Stimulated activated naive CD8-positive, alpha-beta T cell treated with anti-CD3 and anti-CD28 coated beads, Interleukin-15, Interleukin-2, amounts not matched to agents 100 ng/mL and 50 ng/mL, for 24 hours (primary cell): ENCODE measurements at regions not wholly inside any gene's neighbourhood (a gene's known extent, or its start where the extent isn't known, plus 50 kb on each side); places are given as distances from the start of the nearest gene placed in this dataset.
"Not testable (repeated sequence)": the region's sequence is repeated elsewhere in the genome, so short reads cannot be mapped to it uniquely, and the experiment has no call there.

Experiments
- H3K27ac Mint-ChIP-seq: one replicate; pipeline ENCODE4 v1.8.0; 2021; ENCODE audit warnings: mild to moderate bottlenecking, mixed read lengths
- H3K27me3 Mint-ChIP-seq: one replicate; pipeline ENCODE4 v1.8.0; 2021; ENCODE audit warnings: mixed read lengths
- H3K36me3 Mint-ChIP-seq: one replicate; pipeline ENCODE4 v1.8.0; 2021; ENCODE audit warnings: low read depth, mixed read lengths
- H3K4me1 Mint-ChIP-seq: one replicate; pipeline ENCODE4 v1.8.0; 2021; ENCODE audit warnings: low read depth, mixed read lengths
- H3K4me3 Mint-ChIP-seq: one replicate; pipeline ENCODE4 v1.8.0; 2021; ENCODE audit warnings: mild to moderate bottlenecking, mixed read lengths
- H3K9me3 Mint-ChIP-seq: one replicate; pipeline ENCODE4 v1.8.0; 2021; ENCODE audit warnings: mixed read lengths

GRCh38 chr11:35046681-35047080 is 92.3 kb upstream of the CD44 start:
- H3K36me3 Mint-ChIP-seq: peaks cover 11% of the 10 kb centered on the region
- peak overlapping the region; percentile 87 for H3K27ac Mint-ChIP-seq
- peaks cover 94% of the 10 kb centered on the region for H3K4me1 Mint-ChIP-seq
- peaks cover 15% of the 10 kb centered on the region for H3K9me3 Mint-ChIP-seq
- no peaks in the 10 kb centered on the region for H3K27me3 Mint-ChIP-seq
- H3K4me3 Mint-ChIP-seq: no peak overlapping the region

- Mint-ChIP-seq H3K27ac (peak overlapping the region; percentile 87), H3K4me3 (peak overlapping the region; percentile 51), H3K27me3 (no peaks in the 10 kb centered on the region)
These were observed 91.8 kb upstream of the CD44 start for GRCh38 chr11:35047179-35047578.

GRCh38 chr11:35047769-35048168 is 91.2 kb upstream of the CD44 start:
- Mint-ChIP-seq H3K4me1 (peaks cover 95% of the 10 kb centered on the region), H3K4me3 (no peak overlapping the region), H3K27me3 (no peaks in the 10 kb centered on the region), H3K27ac (peak overlapping the region; percentile 87), H3K9me3 (peaks cover 15% of the 10 kb centered on the region), H3K36me3 (peaks cover 11% of the 10 kb centered on the region)

More at GRCh38 chr11:35047179-35047578, 91.8 kb upstream of the CD44 start:
- peaks cover 15% of the 10 kb centered on the region for H3K9me3 Mint-ChIP-seq
- H3K36me3 Mint-ChIP-seq: peaks cover 11% of the 10 kb centered on the region
- peaks cover 94% of the 10 kb centered on the region for H3K4me1 Mint-ChIP-seq

- Mint-ChIP-seq H3K36me3 (peaks cover 11% of the 10 kb centered on the region), H3K27ac (peak overlapping the region; percentile 32), H3K4me1 (peaks cover 94% of the 10 kb centered on the region), H3K9me3 (peaks cover 15% of the 10 kb centered on the region)
- H3K27me3 Mint-ChIP-seq, H3K4me3 Mint-ChIP-seq: not testable (repeated sequence)
These were observed 90.6 kb upstream of the CD44 start for GRCh38 chr11:35048346-35048745.

DNA sequence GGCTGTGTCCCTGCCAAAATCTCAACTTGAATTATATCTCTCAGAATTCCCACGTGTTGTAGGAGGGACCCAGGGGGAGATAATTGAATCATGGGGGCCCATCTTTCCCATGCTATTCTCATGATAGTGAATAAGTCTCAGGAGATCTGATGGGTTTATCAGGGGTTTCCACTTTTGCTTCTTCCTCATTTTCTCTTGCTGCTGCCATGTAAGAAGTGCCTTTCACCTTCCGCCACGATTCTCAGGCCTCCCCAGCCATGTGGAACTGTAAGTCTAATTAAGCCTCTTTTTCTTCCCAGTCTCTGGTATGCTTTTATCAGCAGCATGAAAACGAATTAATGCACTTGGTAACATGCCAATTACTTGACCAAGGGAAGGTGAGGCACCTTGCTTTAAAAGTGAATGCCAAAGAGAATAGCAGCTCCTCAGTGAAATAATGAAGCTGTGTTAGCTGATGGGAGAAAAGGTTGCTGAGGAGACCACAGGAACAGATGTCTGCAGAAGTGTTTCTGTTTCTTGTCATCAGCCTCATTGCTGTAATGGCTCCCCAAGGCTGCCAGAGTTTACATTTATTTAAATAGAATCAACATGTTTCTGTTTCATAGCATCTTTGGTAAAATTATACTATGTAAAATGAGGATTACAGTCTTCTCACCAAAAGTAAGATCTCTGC is 89.0 kb upstream of the CD44 start:
- peaks cover 15% of the 10 kb centered on the region for H3K9me3 Mint-ChIP-seq
- peak overlapping the region; percentile 63 for H3K27ac Mint-ChIP-seq
- H3K4me3 Mint-ChIP-seq: peak overlapping the region; percentile 67
- H3K36me3 Mint-ChIP-seq: peaks cover 11% of the 10 kb centered on the region
- H3K27me3 Mint-ChIP-seq: no peaks in the 10 kb centered on the region
- peaks cover 81% of the 10 kb centered on the region for H3K4me1 Mint-ChIP-seq

DNA sequence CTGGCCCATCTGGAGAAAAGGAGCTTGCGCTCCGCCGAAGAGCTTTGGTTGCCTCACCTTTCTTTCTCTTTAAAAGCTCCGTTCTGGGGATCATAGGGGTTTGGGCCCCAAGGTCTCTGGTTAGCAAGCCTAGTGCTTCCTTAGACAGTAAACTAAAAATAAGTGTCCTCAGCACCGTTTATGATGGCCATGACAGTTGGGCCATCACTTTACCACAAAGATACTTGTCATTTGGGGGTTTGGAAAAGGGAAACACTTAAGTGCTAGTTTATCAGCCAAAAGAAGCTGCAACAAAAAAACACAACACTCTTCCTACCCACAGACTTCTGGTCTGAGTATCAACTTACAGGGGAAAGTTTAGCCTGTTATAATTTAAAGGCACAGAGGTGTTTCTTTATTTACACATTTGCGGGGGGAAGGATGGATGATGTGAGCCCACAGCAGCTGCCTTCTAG is 88.4 kb upstream of the CD44 start:
- peak overlapping the region; percentile 67 for H3K4me3 Mint-ChIP-seq
- H3K27ac Mint-ChIP-seq: peak overlapping the region; percentile 63
- H3K36me3 Mint-ChIP-seq: peaks cover 12% of the 10 kb centered on the region
- peaks cover 76% of the 10 kb centered on the region for H3K4me1 Mint-ChIP-seq
- H3K27me3 Mint-ChIP-seq: no peaks in the 10 kb centered on the region
- H3K9me3 Mint-ChIP-seq: peaks cover 15% of the 10 kb centered on the region

DNA sequence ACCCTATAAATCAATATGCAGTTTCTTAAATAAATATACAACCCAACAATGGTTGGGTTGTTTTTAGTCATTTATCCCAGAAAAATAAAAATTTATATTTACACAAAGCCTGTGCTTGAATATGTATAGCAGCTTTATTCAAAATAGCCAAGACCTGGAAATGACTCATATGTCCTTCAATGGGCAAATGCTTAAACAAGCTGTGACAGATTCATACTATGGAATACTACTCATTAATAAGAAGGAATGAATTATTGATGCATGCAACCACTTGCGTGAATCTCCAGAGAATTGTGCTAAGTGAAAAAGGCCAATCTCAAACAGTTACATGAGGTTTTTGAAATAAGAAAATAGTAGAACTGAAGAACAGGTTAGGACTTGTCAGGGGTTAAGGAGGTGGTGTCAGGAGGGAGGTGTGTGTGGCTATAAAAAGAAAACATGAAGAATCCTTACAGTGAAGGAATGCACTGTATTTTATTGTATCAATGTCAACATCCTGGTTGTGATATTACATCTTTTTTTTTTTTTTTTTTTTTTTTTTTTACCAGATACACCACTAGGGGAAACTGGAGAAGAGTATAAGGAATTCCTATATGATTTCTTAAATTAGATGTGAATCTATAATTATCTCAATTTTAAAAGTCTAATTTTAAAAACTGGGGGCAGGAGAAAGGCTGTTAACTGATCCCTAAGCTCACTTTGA is 82.4 kb upstream of the CD44 start:
- Mint-ChIP-seq H3K4me1 (peaks cover 63% of the 10 kb centered on the region), H3K9me3 (peaks cover 6% of the 10 kb centered on the region), H3K36me3 (peaks cover 17% of the 10 kb centered on the region), H3K27me3 (no peaks in the 10 kb centered on the region), H3K4me3 (peak overlapping the region; percentile 31), H3K27ac (peak overlapping the region; percentile 81)

DNA sequence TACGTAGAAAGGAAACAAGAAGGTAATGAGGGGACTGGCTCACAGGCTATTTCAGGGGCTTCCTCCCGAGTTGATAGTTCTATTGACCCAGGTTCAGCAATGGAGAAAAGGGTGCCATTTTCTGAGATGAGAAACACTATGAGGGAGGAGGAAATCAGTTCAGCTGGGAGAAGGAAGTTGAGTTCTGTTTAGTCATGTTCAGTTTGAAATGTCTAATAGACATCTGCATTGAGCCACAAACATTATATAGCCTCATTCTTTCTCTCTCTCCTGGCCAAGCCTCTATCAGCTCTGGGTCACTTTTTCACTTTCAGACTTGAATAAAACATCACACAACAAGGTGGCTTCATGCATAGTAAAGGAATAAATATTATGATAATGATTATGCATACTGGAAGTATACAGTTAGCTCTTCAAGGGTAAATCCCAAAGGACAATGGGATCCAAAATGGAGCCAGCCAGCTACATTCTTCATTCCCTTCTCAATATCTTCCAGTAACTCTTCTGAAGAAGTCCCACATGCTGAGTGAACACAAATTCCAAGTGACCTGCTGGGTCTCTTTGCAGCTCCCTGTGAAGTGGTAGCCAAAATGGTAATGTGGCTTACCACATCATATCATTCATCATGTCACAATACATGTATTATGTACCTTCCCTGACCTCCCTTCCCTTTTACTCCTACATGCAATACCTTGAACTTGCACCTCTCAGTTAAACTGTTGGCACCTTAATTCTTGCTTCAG is 80.9 kb upstream of the CD44 start:
- Mint-ChIP-seq H3K27me3 (no peaks in the 10 kb centered on the region), H3K9me3 (peaks cover 6% of the 10 kb centered on the region), H3K4me3 (no peak overlapping the region), H3K36me3 (peaks cover 17% of the 10 kb centered on the region), H3K27ac (peak overlapping the region; percentile 12), H3K4me1 (peaks cover 48% of the 10 kb centered on the region)

DNA sequence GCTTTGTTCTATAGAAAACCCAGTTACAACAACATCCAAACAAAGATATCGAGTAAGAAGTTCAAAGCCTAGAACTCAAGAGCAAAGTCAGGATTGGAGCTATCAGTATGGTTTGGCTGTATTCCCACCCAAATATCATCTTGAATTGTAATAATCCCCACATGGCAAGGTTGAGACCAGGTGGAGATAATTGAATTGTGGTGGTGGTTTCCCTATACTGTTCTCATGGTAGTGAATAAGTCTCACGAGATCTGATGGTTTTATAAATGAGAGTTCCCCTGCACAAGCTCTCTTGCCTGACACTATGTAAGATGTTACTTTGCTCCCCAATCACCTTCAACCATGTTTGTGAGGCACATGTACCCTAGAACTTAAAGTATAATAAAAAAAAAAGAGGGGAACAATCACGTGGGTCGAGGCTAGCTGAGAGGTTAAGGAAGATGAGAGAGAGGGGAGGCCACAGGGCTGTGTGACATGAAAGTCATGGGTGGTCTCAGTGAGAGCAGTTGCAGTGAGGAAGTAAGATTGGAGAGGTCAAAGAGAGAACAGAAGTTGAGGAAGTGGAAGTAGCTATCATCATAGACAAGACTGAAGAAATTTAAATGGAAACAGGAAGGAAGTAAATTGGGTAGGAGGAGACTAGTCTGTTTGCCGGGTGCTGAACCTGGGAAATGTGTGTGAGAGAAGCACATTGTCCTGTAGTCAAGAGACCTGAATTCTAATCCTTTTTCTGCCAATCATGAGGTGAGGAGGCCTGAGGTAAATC is 80.1 kb upstream of the CD44 start:
- Mint-ChIP-seq H3K27ac (peak overlapping the region; percentile 54), H3K27me3 (no peaks in the 10 kb centered on the region), H3K36me3 (peaks cover 17% of the 10 kb centered on the region), H3K4me1 (peaks cover 48% of the 10 kb centered on the region), H3K4me3 (no peak overlapping the region), H3K9me3 (peaks cover 6% of the 10 kb centered on the region)

- H3K4me3 Mint-ChIP-seq: no peak overlapping the region
- H3K4me1 Mint-ChIP-seq: peaks cover 49% of the 10 kb centered on the region
- H3K9me3 Mint-ChIP-seq: peaks cover 2% of the 10 kb centered on the region
- H3K36me3 Mint-ChIP-seq: peaks cover 10% of the 10 kb centered on the region
- H3K27me3 Mint-ChIP-seq: no peaks in the 10 kb centered on the region
- no peak overlapping the region for H3K27ac Mint-ChIP-seq
These were observed 77.2 kb upstream of the CD44 start for GRCh38 chr11:35061516-35062440.

- H3K4me1 Mint-ChIP-seq: peaks cover 48% of the 10 kb centered on the region
- peaks cover 9% of the 10 kb centered on the region for H3K36me3 Mint-ChIP-seq
- peaks cover 5% of the 10 kb centered on the region for H3K9me3 Mint-ChIP-seq
- no peak overlapping the region for H3K27ac Mint-ChIP-seq
- no peaks in the 10 kb centered on the region for H3K27me3 Mint-ChIP-seq
- H3K4me3 Mint-ChIP-seq: no peak overlapping the region
These were observed 75.5 kb upstream of the CD44 start for GRCh38 chr11:35063488-35063931.

GRCh38 chr11:35064114-35064800 is 74.7 kb upstream of the CD44 start:
- Mint-ChIP-seq H3K4me1 (peaks cover 47% of the 10 kb centered on the region), H3K36me3 (peaks cover 8% of the 10 kb centered on the region), H3K9me3 (peaks cover 9% of the 10 kb centered on the region), H3K27me3 (no peaks in the 10 kb centered on the region), H3K4me3 (no peak overlapping the region), H3K27ac (no peak overlapping the region)

- no peak overlapping the region for H3K27ac Mint-ChIP-seq
- H3K36me3 Mint-ChIP-seq: peaks cover 19% of the 10 kb centered on the region
- no peak overlapping the region for H3K4me3 Mint-ChIP-seq
- H3K4me1 Mint-ChIP-seq: peaks cover 42% of the 10 kb centered on the region
- H3K27me3 Mint-ChIP-seq: no peaks in the 10 kb centered on the region
- H3K9me3 Mint-ChIP-seq: peaks cover 22% of the 10 kb centered on the region
These were observed 73.4 kb upstream of the CD44 start for GRCh38 chr11:35065566-35065965.
